K562 (cell line): ENCODE measurements at regions not wholly inside any gene's neighbourhood (a gene's known extent, or its start where the extent isn't known, plus 50 kb on each side); places are given as distances from the start of the nearest gene placed in this dataset.

ENCODE experiments used
- ATAC-seq: fragments of 200-7000 bp; cut with Tn5 transposase; 3 replicates; pipeline ENCODE4 v1.9.1; 2020; ENCODE audit warnings: moderate library complexity
- BruUV-seq: library from RNA; stranded (reverse); fragments of 400-500 nt; replicated peaks from 2 replicates; lab custom pipeline; 2021; lab: Mats Ljungman, UMichigan
- CTCF ChIA-PET: fragments of 300-600 bp; formaldehyde crosslinking; extraction: SDS; loops from one replicate; lab custom pipeline; 2021; ENCODE audit warnings: low intra/inter-chr PET ratio; lab: Yijun Ruan, JAX
- POLR2A ChIA-PET: fragments of 300-600, 350-650 bp; sonication (Branson Sonifier 250); formaldehyde crosslinking; extraction: SDS; loops from one replicate; lab custom pipeline; 2021; ENCODE audit warnings: antibody characterized with exemption, inconsistent platforms; lab: Yijun Ruan, JAX
- DNase-seq, 4 experiments: peaks; one replicate each; pipeline versions ENCODE4 v3.0.0 to v3.0.0-alpha.2; 2011 to 2018; ENCODE audit warnings: low spot score in 3 of 4, mixed read lengths in 3 of 4; ENCODE audit errors: extremely low read depth in 1 of 4
- FAIRE-seq: peaks from 2 replicates; lab custom pipeline; 2011; peaks lifted over from hg19 to GRCh38; lab: Jason Lieb, UNC
- H2AFZ ChIP-seq: 2 replicates; pipeline ENCODE4 v1.6.0; 2011; ENCODE audit warnings: low read depth, low read length, control low read depth, inconsistent platforms
- H3K27ac ChIP-seq: fragments of 200-600 bp; 3 replicates; pipeline ENCODE4 v1.8.0; 2011; ENCODE audit warnings: low read depth, mild to moderate bottlenecking, control low read depth, inconsistent platforms, low read length, moderate library complexity, mixed read lengths; ENCODE audit errors: extremely low read depth
- H3K27me3 ChIP-seq, 2 experiments: fragments of 300-600 bp in 1 of 2; 2 replicates in 1 of 2; 3 replicates in 1 of 2; pipeline versions ENCODE4 v1.6.0 to v1.8.0; 2011; ENCODE audit warnings: inconsistent platforms in 2 of 2, low read length in 2 of 2, mild to moderate bottlenecking in 1 of 2, mixed read lengths in 1 of 2, moderate library complexity in 1 of 2; ENCODE audit not compliant: control insufficient read depth in 2 of 2, insufficient read depth in 2 of 2
- H3K36me3 ChIP-seq: fragments of 300-600 bp; 3 replicates; pipeline ENCODE4 v1.8.0; 2011; ENCODE audit warnings: mild to moderate bottlenecking, low read length, inconsistent platforms; ENCODE audit not compliant: control insufficient read depth, insufficient read depth
- H3K4me1 ChIP-seq, 2 experiments: fragments of 200-600 bp in 1 of 2; replicated peaks in 1 of 2; 2 replicates in 1 of 2; 3 replicates in 1 of 2; pipeline versions ENCODE4 v1.5.1 to v1.8.0; 2011; ENCODE audit warnings: inconsistent platforms in 2 of 2, low read length in 2 of 2, mild to moderate bottlenecking in 1 of 2, mixed read lengths in 1 of 2, moderate library complexity in 1 of 2; ENCODE audit not compliant: control insufficient read depth in 2 of 2, insufficient read depth in 2 of 2
- H3K4me2 ChIP-seq: 2 replicates; pipeline ENCODE4 v1.6.1; 2011; ENCODE audit warnings: low read length, control low read depth, inconsistent platforms, mixed read lengths; ENCODE audit not compliant: insufficient read depth
- H3K4me3 ChIP-seq: fragments of 200-600 bp; sonication (generic), shearing (Covaris generic); 2 replicates; pipeline ENCODE4 v1.5.1; 2016; ENCODE audit warnings: control low read depth, inconsistent platforms
- H3K79me2 ChIP-seq: fragments of 200-600 bp; 3 replicates; pipeline ENCODE4 v1.8.0; 2011; ENCODE audit warnings: low read length, inconsistent platforms; ENCODE audit not compliant: control insufficient read depth, insufficient read depth
- H3K9ac ChIP-seq, 2 experiments: 2 replicates each; pipeline versions ENCODE4 v1.6.0 to v1.6.1; 2011; ENCODE audit warnings: low read depth in 2 of 2, low read length in 2 of 2, control low read depth in 1 of 2, inconsistent platforms in 1 of 2, mild to moderate bottlenecking in 1 of 2, mixed read lengths in 1 of 2; ENCODE audit not compliant: insufficient read depth in 1 of 2
- H3K9me1 ChIP-seq: one replicate; pipeline ENCODE4 v1.6.0; 2011; ENCODE audit warnings: inconsistent platforms, mild to moderate bottlenecking, low read length, moderate library complexity; ENCODE audit not compliant: control insufficient read depth, insufficient read depth
- H3K9me3 ChIP-seq: replicated peaks from 2 replicates; pipeline ENCODE4 v1.5.1; 2011; ENCODE audit warnings: low read depth, low read length, inconsistent platforms; ENCODE audit not compliant: control insufficient read depth, insufficient read depth
- H4K20me1 ChIP-seq: replicated peaks from 2 replicates; pipeline ENCODE4 v1.6.1; 2011; ENCODE audit warnings: low read length, inconsistent platforms, mixed read lengths; ENCODE audit not compliant: control insufficient read depth, insufficient read depth
- CBX3 ChIP-seq, 2 experiments: IDR thresholded peaks; 1 replicate in 1 of 2; 2 replicates in 1 of 2; pipeline ENCODE4 v1.6.1; 2012; ENCODE audit warnings: inconsistent platforms in 2 of 2, low read length in 2 of 2, borderline replicate concordance in 1 of 2, control low read depth in 1 of 2
- CREM ChIP-seq: IDR thresholded peaks from 2 replicates; pipeline ENCODE4 v1.6.1; 2014; ENCODE audit warnings: antibody characterized with exemption, low read depth
- PCBP2 ChIP-seq: fragments of 200-400 bp; formaldehyde crosslinking; IDR thresholded peaks from 2 replicates; pipeline ENCODE4 v1.6.1; 2018; ENCODE audit warnings: low read length, low read depth, mild to moderate bottlenecking, moderate library complexity; ENCODE audit not compliant: poor library complexity, severe bottlenecking
- RFX7 ChIP-seq: fragments of 250-450 bp; sonication (Bioruptor Pico); IDR thresholded peaks from 2 replicates; pipeline ENCODE4 v1.5.1; 2021; ENCODE audit warnings: mild to moderate bottlenecking
- SMARCA5 ChIP-seq: fragments of 450-650 bp; IDR thresholded peaks from 2 replicates; pipeline ENCODE4 v1.6.1; 2016
- ZNF778 ChIP-seq: fragments of 450-650 bp; formaldehyde crosslinking; IDR thresholded peaks from 2 replicates; pipeline ENCODE4 v1.4.0; 2020; ENCODE audit warnings: mild to moderate bottlenecking, moderate library complexity
- WGBS: fragments of 100-300 bp; shearing (Covaris generic); methylation state at CpG from one replicate; pipeline ENCODE4 v1.1.6; 2016; ENCODE audit warnings: low coverage, mixed read lengths; ENCODE audit not compliant: insufficient coverage; ENCODE audit errors: missing lambda C conversion rate; 5-methylcytosine and 5-hydroxymethylcytosine counted together
- in situ Hi-C: fragments of 300-500 bp; cut with MboI; formaldehyde crosslinking; loops from 4 replicates; pipeline ENCODE4 v1.15.0; 2018; ENCODE audit warnings: inconsistent platforms, mixed read lengths
- intact Hi-C: fragments of 100-400 bp; cut with micrococcal nuclease; formaldehyde crosslinking; loops from 2 replicates; pipeline ENCODE4 v1.14.2; 2022
- TF ChIP-seq, protein P1 (sequence below): sonication (generic); formaldehyde crosslinking; IDR thresholded peaks from 2 replicates; pipeline ENCODE4 v1.9.0; 2022; ENCODE audit warnings: mild to moderate bottlenecking, missing genetic modification reagents
- TF ChIP-seq, protein P2 (sequence below): fragments of 250-450 bp; sonication (Bioruptor Pico); IDR thresholded peaks from 2 replicates; pipeline ENCODE4 v1.8.0; 2021; ENCODE audit warnings: mild to moderate bottlenecking, moderate library complexity
- TF ChIP-seq, protein P3 (sequence below): fragments of 450-650 bp; IDR thresholded peaks from 2 replicates; pipeline ENCODE4 v1.6.1; 2016; ENCODE audit warnings: antibody characterized with exemption
- TF ChIP-seq, protein P4 (sequence below): fragments of 150-350 bp; IDR thresholded peaks from 2 replicates; pipeline ENCODE4 v1.6.1; 2014; ENCODE audit warnings: low read depth, mild to moderate bottlenecking, low read length, borderline replicate concordance
- TF ChIP-seq, protein P5 (sequence below): sonication (generic); formaldehyde crosslinking; IDR thresholded peaks from 2 replicates; pipeline ENCODE4 v1.8.1; 2022; ENCODE audit warnings: missing genetic modification reagents
- TF ChIP-seq, protein P6 (sequence below): sonication (generic); formaldehyde crosslinking; IDR thresholded peaks from 2 replicates; pipeline ENCODE4 v1.8.1; 2023; ENCODE audit warnings: mild to moderate bottlenecking, missing genetic modification reagents

DNA sequence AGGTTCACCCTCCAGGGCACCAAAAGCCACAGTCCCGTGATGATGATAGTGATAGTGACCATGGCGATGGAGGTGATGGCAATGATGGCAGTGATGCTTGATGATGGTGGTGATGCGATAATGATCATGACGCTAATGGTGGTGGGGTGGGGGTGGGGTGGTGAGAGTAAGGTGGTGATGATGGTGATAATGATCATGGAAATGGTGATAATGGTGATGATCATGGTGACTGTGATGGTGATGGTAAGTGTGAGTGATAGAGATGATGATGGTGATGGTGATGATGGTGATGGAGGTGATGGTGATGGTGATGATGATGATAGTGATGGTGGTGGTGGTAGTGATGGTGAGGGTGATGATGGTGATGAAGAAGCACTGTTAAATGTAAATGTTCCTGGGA, 96.9 kb downstream of the SYNE3 start:
- Histone ChIP-seq H3K4me1 (no peaks in the 10 kb centered on the region; a peak in 2 of 5 replicates), H3K4me2 (no peak overlapping the region), H3K9me1 (no peaks in the 10 kb centered on the region), H3K36me3 (no peaks in the 10 kb centered on the region), H2AFZ (no peak overlapping the region), H3K27me3 (peaks cover 0 to 8% of the 10 kb centered on the region in 2 experiments; a peak in 2 of 5 replicates), H4K20me1 (no peaks in the 10 kb centered on the region), H3K27ac (no peak overlapping the region), H3K9ac (no peak overlapping the region), H3K79me2 (no peaks in the 10 kb centered on the region), H3K9me3 (no peaks in the 10 kb centered on the region), H3K4me3 (no peak overlapping the region)
- ChIA-PET POLR2A (no interaction called here), CTCF (no interaction called here)
- no peak for FAIRE-seq
- intact Hi-C loops (no loop called here), in situ Hi-C loops (no loop called here)
- BruUV-seq, result no TSS peak
- ATAC-seq, result no peak
- WGBS, result 0% methylated on average over 3 of the region's 4 CpGs
- DNase-seq, result no peak
- TF ChIP-seq CBX3 (IDR thresholded peaks at IDR 0.05; ENCODE audit: borderline replicate concordance in 1 of 2, low read length in 2 of 2) (no peak), CREM (no peak), ZNF778 (CRISPR knock-in tag) (no peak), PCBP2 (no peak), RFX7 (CRISPR knock-in tag) (no peak), SMARCA5 (no peak)
- TF ChIP-seq, protein P1, sequence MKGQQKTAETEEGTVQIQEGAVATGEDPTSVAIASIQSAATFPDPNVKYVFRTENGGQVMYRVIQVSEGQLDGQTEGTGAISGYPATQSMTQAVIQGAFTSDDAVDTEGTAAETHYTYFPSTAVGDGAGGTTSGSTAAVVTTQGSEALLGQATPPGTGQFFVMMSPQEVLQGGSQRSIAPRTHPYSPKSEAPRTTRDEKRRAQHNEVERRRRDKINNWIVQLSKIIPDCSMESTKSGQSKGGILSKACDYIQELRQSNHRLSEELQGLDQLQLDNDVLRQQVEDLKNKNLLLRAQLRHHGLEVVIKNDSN, result no peak
- TF ChIP-seq, protein P2, sequence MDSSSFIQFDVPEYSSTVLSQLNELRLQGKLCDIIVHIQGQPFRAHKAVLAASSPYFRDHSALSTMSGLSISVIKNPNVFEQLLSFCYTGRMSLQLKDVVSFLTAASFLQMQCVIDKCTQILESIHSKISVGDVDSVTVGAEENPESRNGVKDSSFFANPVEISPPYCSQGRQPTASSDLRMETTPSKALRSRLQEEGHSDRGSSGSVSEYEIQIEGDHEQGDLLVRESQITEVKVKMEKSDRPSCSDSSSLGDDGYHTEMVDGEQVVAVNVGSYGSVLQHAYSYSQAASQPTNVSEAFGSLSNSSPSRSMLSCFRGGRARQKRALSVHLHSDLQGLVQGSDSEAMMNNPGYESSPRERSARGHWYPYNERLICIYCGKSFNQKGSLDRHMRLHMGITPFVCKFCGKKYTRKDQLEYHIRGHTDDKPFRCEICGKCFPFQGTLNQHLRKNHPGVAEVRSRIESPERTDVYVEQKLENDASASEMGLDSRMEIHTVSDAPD (CRISPR knock-in tag), result no peak
- TF ChIP-seq, protein P3, sequence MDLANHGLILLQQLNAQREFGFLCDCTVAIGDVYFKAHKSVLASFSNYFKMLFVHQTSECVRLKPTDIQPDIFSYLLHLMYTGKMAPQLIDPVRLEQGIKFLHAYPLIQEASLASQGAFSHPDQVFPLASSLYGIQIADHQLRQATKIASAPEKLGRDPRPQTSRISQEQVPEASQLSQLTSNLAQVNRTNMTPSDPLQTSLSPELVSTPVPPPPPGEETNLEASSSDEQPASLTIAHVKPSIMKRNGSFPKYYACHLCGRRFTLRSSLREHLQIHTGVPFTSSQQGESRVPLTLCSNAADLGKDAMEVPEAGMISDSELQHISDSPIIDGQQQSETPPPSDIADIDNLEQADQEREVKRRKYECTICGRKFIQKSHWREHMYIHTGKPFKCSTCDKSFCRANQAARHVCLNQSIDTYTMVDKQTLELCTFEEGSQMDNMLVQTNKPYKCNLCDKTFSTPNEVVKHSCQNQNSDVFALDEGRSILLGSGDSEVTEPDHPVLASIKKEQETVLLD, result no peak
- TF ChIP-seq, protein P4, sequence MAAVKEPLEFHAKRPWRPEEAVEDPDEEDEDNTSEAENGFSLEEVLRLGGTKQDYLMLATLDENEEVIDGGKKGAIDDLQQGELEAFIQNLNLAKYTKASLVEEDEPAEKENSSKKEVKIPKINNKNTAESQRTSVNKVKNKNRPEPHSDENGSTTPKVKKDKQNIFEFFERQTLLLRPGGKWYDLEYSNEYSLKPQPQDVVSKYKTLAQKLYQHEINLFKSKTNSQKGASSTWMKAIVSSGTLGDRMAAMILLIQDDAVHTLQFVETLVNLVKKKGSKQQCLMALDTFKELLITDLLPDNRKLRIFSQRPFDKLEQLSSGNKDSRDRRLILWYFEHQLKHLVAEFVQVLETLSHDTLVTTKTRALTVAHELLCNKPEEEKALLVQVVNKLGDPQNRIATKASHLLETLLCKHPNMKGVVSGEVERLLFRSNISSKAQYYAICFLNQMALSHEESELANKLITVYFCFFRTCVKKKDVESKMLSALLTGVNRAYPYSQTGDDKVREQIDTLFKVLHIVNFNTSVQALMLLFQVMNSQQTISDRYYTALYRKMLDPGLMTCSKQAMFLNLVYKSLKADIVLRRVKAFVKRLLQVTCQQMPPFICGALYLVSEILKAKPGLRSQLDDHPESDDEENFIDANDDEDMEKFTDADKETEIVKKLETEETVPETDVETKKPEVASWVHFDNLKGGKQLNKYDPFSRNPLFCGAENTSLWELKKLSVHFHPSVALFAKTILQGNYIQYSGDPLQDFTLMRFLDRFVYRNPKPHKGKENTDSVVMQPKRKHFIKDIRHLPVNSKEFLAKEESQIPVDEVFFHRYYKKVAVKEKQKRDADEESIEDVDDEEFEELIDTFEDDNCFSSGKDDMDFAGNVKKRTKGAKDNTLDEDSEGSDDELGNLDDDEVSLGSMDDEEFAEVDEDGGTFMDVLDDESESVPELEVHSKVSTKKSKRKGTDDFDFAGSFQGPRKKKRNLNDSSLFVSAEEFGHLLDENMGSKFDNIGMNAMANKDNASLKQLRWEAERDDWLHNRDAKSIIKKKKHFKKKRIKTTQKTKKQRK, result no peak
- TF ChIP-seq, protein P5, sequence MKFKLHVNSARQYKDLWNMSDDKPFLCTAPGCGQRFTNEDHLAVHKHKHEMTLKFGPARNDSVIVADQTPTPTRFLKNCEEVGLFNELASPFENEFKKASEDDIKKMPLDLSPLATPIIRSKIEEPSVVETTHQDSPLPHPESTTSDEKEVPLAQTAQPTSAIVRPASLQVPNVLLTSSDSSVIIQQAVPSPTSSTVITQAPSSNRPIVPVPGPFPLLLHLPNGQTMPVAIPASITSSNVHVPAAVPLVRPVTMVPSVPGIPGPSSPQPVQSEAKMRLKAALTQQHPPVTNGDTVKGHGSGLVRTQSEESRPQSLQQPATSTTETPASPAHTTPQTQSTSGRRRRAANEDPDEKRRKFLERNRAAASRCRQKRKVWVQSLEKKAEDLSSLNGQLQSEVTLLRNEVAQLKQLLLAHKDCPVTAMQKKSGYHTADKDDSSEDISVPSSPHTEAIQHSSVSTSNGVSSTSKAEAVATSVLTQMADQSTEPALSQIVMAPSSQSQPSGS, result no peak
- TF ChIP-seq, protein P6, sequence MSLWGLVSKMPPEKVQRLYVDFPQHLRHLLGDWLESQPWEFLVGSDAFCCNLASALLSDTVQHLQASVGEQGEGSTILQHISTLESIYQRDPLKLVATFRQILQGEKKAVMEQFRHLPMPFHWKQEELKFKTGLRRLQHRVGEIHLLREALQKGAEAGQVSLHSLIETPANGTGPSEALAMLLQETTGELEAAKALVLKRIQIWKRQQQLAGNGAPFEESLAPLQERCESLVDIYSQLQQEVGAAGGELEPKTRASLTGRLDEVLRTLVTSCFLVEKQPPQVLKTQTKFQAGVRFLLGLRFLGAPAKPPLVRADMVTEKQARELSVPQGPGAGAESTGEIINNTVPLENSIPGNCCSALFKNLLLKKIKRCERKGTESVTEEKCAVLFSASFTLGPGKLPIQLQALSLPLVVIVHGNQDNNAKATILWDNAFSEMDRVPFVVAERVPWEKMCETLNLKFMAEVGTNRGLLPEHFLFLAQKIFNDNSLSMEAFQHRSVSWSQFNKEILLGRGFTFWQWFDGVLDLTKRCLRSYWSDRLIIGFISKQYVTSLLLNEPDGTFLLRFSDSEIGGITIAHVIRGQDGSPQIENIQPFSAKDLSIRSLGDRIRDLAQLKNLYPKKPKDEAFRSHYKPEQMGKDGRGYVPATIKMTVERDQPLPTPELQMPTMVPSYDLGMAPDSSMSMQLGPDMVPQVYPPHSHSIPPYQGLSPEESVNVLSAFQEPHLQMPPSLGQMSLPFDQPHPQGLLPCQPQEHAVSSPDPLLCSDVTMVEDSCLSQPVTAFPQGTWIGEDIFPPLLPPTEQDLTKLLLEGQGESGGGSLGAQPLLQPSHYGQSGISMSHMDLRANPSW (CRISPR knock-in tag), result no peak
